Hepatocyte (in vitro differentiated cells): ENCODE measurements at regions not wholly inside any gene's neighbourhood (a gene's known extent, or its start where the extent isn't known, plus 50 kb on each side); places are given as distances from the start of the nearest gene placed in this dataset.
A peak's percentile ranks its signal among the peaks of the same experiment; 100 is the strongest.

Source experiments
- DNase-seq: peaks from one replicate; pipeline ENCODE4 v3.0.0-alpha.2; 2016; ENCODE audit warnings: low spot score
- H2AFZ ChIP-seq: fragments of 200-600 bp; sonication (generic); 2 replicates; pipeline ENCODE4 v1.6.0; 2016; ENCODE audit warnings: antibody characterized with exemption, mild to moderate bottlenecking
- H3K27ac ChIP-seq: fragments of 200-600 bp; sonication (generic); 2 replicates; pipeline ENCODE4 v1.5.1; 2016; ENCODE audit warnings: mild to moderate bottlenecking
- H3K27me3 ChIP-seq: fragments of 200-600 bp; sonication (generic); 2 replicates; pipeline ENCODE4 v1.6.1; 2016
- H3K36me3 ChIP-seq: fragments of 200-600 bp; sonication (generic); replicated peaks from 2 replicates; pipeline ENCODE4 v1.5.1; 2016; ENCODE audit warnings: low read depth; ENCODE audit not compliant: insufficient read depth
- H3K4me1 ChIP-seq: fragments of 200-600 bp; sonication (generic); 2 replicates; pipeline ENCODE4 v1.5.1; 2016; ENCODE audit warnings: mild to moderate bottlenecking, moderate library complexity; ENCODE audit not compliant: insufficient read depth
- H3K4me2 ChIP-seq: fragments of 200-600 bp; sonication (generic); 2 replicates; pipeline ENCODE4 v1.6.0; 2016
- H3K4me3 ChIP-seq: fragments of 200-600 bp; sonication (generic); 2 replicates; pipeline ENCODE4 v1.5.1; 2016; ENCODE audit warnings: mild to moderate bottlenecking
- H3K79me2 ChIP-seq: fragments of 200-600 bp; sonication (generic); 2 replicates; pipeline ENCODE4 v1.6.0; 2017; ENCODE audit warnings: mild to moderate bottlenecking
- H3K9me2 ChIP-seq: fragments of 200-600 bp; sonication (generic); replicated peaks from 2 replicates; pipeline ENCODE4 v1.6.0; 2017; ENCODE audit warnings: mild to moderate bottlenecking; ENCODE audit not compliant: insufficient read depth
- H3K9me3 ChIP-seq: fragments of 200-600 bp; sonication (generic); 2 replicates; pipeline ENCODE4 v1.5.1; 2016; ENCODE audit warnings: low read depth, mild to moderate bottlenecking
- H4K20me1 ChIP-seq: fragments of 200-600 bp; sonication (generic); 2 replicates; pipeline ENCODE4 v1.6.0; 2016; ENCODE audit warnings: mild to moderate bottlenecking; ENCODE audit not compliant: insufficient read depth, poor library complexity, severe bottlenecking
- CTCF ChIP-seq: fragments of 200-600 bp; sonication (generic); IDR thresholded peaks from 2 replicates; pipeline ENCODE4 v1.5.1; 2016; ENCODE audit warnings: antibody characterized with exemption, mild to moderate bottlenecking; ENCODE audit not compliant: poor library complexity
- EZH2 ChIP-seq: fragments of 200-600 bp; sonication (generic); IDR thresholded peaks from 2 replicates; pipeline ENCODE4 v1.6.1; 2016; ENCODE audit warnings: antibody characterized with exemption, mild to moderate bottlenecking, borderline replicate concordance
- EZH2phosphoT487 ChIP-seq: fragments of 200-600 bp; sonication (generic); IDR thresholded peaks from one replicate; pipeline ENCODE4 v1.6.1; 2018; ENCODE audit warnings: antibody characterized with exemption, mild to moderate bottlenecking, low read depth, moderate library complexity; ENCODE audit not compliant: unreplicated experiment, severe bottlenecking
- WGBS: methylation state at CpG from one replicate; pipeline ENCODE4 v1.1.6; 2016; ENCODE audit warnings: low lambda C conversion rate; ENCODE audit errors: missing lambda C conversion rate; 5-methylcytosine and 5-hydroxymethylcytosine counted together

GRCh38 chr11:34754171-34754823 is 133.4 kb downstream of the EHF start:
- TF ChIP-seq EZH2 (no peak), CTCF (no peak)
- Histone ChIP-seq H3K79me2 (no peaks in the 10 kb centered on the region), H4K20me1 (no peaks in the 10 kb centered on the region), H3K36me3 (no peaks in the 10 kb centered on the region), H3K4me1 (peaks cover 4% of the 10 kb centered on the region), H3K27me3 (no peaks in the 10 kb centered on the region), H2AFZ (no peak overlapping the region), H3K9me3 (no peaks in the 10 kb centered on the region), H3K9me2 (no peaks in the 10 kb centered on the region), H3K4me2 (no peak overlapping the region), H3K27ac (no peak overlapping the region), H3K4me3 (no peak overlapping the region)
- DNase-seq = no peak
- WGBS = 92% methylated on average over 8 of the region's 8 CpGs

GRCh38 chr11:34750692-34751405 is 130.0 kb downstream of the EHF start:
- Histone ChIP-seq H4K20me1 (no peaks in the 10 kb centered on the region), H3K27ac (peak overlapping the region; percentile 41), H3K79me2 (no peaks in the 10 kb centered on the region), H3K36me3 (no peaks in the 10 kb centered on the region), H3K4me1 (no peaks in the 10 kb centered on the region), H3K9me3 (no peaks in the 10 kb centered on the region), H2AFZ (no peak overlapping the region), H3K4me2 (peak overlapping the region; percentile 27), H3K9me2 (no peaks in the 10 kb centered on the region), H3K4me3 (no peak overlapping the region), H3K27me3 (no peaks in the 10 kb centered on the region)
- no peak for DNase-seq
- WGBS = 96% methylated on average over 1 of the region's 1 CpG
- no peak for TF ChIP-seq EZH2phosphoT487
- no peak for TF ChIP-seq CTCF
- TF ChIP-seq EZH2 = no peak

GRCh38 chr11:34749666-34750659 is 129.1 kb downstream of the EHF start:
- Histone ChIP-seq H3K27ac (peak overlapping the region; percentile 47), H4K20me1 (no peaks in the 10 kb centered on the region), H3K4me1 (no peaks in the 10 kb centered on the region), H3K9me2 (no peaks in the 10 kb centered on the region), H2AFZ (no peak overlapping the region), H3K36me3 (no peaks in the 10 kb centered on the region), H3K4me3 (no peak overlapping the region), H3K27me3 (no peaks in the 10 kb centered on the region), H3K9me3 (no peaks in the 10 kb centered on the region), H3K4me2 (peak overlapping the region; percentile 27), H3K79me2 (no peaks in the 10 kb centered on the region)
- 75% methylated on average over 8 of the region's 8 CpGs for WGBS
- TF ChIP-seq CTCF (no peak), EZH2 (no peak), EZH2phosphoT487 (no peak)
- DNase-seq = peak; percentile 35
